AG08395 (cell line): ENCODE measurements at regions not wholly inside any gene's neighbourhood (a gene's known extent, or its start where the extent isn't known, plus 50 kb on each side); places are given as distances from the start of the nearest gene placed in this dataset.
A peak's percentile ranks its signal among the peaks of the same experiment; 100 is the strongest.

Experiments used
- DNase-seq: peaks from one replicate; pipeline ENCODE4 v3.0.0; 2012; ENCODE audit warnings: mixed read lengths, low spot score

GRCh38 chr15:94008104-94009074 lies 223.0 kb upstream of the MCTP2 start:
- no peak for DNase-seq

DNA sequence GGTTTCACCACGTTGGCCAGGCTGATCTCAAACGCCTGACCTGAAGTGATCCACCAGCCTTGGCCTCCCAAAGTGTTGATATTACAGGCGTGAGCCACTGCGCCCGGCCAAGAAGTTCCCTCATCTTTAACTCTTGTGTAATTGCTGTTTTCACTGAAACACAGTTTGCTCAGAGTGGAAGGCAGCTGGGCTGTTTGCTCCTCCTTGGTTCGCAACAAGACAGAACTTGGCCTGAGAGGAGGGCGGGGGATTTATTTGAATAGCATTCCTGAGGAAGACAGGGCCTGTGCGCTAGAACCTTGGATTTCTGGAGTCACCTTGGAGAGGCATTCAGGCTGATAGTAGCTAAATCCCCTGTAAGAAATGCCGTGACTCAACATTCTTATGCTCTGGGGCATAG lies 226.7 kb upstream of the MCTP2 start:
- DNase-seq: no peak

DNA sequence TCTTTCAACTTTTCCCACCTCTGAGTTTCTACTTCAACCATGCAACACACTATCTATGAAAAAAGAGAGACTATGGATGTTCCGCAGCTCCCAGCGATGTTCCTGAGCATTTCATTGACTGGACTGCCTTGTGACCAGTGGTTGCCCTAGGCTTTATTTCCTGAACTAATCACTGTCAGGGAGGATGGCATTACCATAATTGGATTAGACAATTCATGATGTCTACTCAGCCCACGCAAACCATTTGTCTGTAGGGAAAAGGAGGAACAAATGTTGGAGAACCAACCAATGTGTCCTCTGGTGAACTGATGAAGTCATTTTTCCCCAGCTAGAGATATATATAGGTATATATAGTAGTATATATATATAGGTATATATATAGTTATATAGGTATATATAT lies 229.3 kb upstream of the MCTP2 start:
- DNase-seq: no peak

- peak; percentile 27 for DNase-seq
Measured at GRCh38 chr15:94001255-94001801, 230.0 kb upstream of the MCTP2 start.

DNA sequence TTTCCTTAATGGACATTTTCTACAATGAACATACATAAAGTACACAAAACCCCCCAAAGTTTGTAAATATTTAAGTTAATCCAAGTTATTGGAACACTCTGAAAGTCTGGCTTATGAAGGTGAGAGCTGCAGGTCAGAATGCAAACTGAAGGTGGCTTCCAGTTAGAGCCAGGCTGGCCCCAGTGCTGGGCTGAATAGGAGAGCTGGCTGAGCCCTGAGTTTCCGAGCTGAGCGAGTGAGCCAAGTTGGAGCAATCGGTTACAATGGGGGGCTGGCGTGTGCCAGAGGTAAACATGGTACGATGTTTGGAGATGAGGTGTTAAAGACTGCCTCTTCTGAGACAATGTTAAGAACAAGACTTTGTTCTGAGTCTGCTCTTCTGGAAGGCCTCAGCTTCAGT lies 230.8 kb upstream of the MCTP2 start:
- DNase-seq: no peak

DNA sequence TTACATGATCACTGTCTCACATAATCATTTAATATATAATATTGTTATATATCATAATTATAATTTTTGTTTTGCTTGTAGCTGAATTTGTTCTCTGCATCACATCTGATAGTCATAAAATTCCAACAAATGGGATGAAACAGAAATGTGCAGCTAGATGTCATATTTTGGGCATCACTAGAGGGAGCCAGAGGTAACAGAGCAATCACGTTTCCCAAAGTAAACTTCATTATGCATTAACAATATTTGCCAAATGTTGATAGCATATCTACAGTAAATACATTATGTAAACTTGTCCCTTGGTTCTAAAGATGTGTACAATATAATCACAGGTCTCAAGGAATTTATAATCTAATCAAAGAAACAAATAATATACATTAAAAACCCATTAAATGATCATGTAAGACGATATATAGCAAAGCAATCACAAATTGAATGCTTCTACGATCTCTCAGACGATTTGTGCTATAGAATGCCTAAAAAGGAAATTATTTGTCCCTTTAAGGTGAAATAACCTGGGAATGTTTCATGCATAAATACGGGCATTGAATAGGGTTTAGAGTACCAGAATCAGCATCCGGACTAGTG lies 234.2 kb upstream of the MCTP2 start:
- DNase-seq: peak; percentile 57

DNA sequence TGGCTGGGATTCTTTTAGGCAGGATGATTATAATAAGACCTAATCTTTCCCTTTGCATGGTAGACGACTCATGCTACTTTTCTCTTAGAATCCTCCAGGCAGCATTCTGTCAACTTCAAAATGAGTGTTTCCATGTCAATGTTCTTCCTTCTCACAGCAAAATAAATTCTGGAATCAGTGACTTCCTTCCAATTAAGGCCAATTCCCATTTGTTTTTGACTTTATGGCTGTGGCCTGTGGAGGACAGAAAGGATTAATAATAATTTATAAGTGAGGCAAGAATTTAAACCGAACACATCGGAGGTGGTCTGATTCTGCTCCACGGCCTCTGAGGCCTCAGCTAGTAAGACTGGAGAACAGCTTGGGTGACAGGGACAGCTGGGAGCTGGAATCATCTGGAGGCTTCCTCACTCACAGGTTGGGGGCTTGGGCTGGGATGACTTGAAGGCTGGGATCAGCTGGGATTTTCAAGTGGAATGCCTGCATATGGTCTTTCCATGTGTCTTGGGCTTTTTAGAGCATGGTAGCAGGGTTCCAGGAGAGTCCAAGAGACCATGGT lies 241.8 kb upstream of the MCTP2 start:
- DNase-seq: no peak

- DNase-seq: no peak
Measured at GRCh38 chr15:93987068-93987467, 244.3 kb upstream of the MCTP2 start.

- no peak for DNase-seq
Measured at GRCh38 chr15:93986400-93986984, 244.9 kb upstream of the MCTP2 start.

DNA sequence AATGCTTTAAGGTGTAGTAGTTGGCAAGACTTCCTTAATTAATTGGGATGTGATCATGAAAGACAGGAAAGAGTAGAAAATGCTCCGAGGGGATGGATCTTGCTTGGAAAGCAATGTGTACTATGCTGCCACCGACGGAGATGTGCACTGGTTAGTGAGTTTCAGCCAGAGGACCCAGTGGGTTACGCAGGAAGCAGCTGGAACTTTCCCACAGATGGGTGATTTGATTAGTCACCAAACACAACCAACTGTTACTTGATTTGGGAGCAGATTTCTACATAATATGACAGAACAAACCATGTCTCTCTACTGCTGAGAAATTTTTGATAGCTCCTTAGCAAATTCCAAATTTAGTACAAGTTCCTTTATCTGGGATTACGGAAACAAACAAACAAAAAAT lies 245.4 kb upstream of the MCTP2 start:
- no peak for DNase-seq

GRCh38 chr15:93985176-93985575 lies 246.2 kb upstream of the MCTP2 start:
- no peak for DNase-seq

DNA sequence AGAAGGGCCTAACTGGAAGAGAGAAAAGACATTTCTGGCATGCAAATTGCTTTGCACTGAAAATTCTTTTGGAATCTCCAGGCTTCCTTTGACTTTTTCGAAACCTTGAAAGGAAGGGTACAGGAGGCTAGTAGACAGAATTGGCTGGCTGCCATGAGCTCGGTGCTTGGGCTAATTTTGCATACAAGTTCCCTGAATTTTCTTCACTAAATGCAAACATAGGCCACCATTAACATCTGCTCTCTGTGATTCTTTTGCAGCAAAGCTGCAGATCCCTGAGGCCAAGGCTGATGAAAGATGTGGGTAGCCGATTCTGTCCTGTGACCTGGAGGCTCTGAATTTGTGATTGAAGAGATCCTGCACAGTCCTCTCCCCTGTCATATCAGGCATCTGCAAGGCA lies 247.8 kb upstream of the MCTP2 start:
- no peak for DNase-seq

- DNase-seq: no peak
Measured at GRCh38 chr15:93982226-93982727, 249.1 kb upstream of the MCTP2 start.

DNA sequence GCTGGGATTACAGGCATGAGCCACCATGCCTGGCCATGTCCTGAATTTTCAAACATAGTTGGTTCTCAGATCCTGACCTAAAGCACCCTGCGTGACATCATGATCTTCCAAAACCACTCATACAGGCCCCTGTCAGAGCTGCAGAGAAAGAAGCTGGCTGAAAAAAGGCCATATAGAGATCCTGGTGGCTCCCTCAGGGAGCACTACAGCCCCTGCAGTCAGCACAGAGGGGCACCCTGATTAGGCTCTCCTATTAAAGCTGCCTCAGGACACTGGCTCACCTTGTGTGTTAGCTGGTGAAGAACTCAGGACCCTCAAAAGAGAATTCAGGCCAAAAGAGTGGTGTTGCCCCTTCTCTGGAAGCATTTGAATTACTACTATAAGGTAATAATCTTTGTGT lies 249.7 kb upstream of the MCTP2 start:
- no peak for DNase-seq

DNA sequence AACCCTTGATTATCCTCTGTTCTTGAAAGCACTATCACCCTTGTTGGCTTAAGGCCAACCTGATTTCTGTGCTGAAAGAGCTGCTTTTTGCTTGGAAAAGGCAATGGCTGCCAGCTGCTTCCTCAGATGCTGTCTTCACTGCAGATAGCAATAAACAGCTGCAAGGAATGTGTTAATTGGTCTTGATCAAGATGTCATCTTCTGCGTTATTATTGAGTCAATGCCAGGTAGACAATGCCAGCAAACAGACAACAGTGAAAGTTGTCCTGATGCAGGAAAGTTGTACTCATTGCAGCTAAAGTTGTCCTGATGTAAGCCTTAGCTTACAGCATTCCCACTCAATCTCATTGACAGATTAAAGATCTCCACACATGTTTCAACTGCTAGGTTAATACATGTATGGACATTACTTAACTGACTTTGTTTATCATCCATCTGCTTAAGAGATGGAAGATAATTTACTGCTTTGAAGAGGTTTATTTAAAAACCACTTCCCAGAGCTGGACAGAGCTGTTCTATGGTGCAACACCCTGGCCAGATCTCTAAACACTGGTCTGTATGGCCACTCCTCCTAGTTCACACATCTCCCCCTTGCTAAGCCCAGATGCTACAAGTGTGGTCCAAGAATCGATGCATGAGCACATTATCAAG lies 251.0 kb upstream of the MCTP2 start:
- no peak for DNase-seq

DNA sequence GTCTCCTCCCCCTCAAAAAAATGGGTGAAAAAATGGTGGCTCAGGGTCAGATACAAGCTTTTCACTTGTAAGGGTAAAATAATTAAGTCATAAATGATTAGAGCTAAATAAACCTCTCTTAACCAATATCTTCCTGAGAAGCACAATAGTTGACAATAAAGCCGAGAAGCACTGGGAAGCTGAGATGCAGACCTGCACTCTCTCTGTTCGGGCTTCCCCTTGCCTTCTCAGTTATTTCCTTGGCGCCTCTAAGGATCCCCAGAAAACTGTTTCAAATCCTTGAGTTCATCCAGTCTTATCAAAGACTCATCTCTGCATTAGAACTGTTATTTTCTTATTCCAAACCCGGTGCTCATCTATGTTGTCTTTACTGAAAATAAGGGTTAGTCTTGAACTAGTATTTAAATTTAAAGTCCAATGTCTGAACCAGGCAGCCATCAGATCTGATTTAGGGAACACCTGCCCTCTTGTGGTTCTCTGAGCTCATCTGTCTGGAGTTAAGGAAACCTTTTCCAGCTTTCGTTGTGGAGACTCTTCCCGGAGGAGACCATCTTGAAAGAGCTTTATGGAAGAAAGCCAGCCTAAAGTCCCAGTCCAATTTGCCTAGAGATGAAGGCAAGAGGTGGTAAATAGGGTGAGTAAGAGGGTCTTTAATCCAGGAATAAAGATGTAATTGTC lies 256.4 kb upstream of the MCTP2 start:
- DNase-seq: peak; percentile 70

GRCh38 chr15:93973287-93973686 lies 258.1 kb upstream of the MCTP2 start:
- no peak for DNase-seq

DNA sequence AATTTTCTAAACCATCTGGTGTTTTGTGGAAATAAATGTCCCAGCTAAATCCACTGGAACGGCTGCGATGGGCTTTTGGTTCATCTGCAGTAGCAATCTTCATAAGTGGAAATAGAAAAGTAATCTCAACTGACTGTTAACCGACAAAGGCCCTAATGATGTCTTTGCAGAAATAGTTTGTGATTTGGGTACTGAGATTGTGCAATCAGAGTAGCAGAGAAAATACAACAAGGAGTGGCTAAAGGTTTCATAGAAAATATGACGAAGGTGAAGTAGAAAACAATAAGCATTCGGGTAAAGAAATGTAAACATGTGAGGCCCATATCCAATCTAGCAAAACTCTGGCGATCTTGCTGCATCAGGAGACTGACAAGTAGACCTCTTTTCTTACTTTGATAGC lies 262.6 kb upstream of the MCTP2 start:
- DNase-seq: no peak

DNA sequence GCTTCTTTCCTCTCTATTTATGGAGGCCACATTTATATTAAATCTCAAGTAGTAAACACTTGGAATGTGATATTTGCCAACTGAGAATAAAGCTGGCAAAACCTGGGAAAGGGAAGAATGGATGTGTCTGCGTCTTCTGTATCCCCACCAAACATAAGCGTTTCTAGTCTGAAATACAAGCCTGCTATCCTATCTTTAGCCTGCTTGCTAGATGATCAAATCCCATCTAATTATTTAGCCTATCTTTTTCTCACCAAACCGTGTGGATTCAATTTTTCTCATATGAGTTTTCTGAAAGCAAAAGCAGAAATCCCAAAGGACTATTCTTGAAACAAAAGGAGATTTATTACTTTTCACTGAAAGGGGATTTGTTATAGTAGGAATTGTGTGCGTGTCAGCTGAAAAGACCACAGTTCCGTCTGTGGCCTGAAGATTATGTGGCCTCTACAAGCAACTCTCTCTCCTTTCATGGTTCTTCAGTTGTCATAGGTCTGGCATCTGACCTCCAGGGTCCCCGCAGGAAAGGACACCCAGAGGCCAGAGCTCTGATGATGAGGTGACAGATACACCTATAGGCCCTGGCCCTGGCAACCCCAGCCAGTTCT lies 266.0 kb upstream of the MCTP2 start:
- no peak for DNase-seq

- DNase-seq: no peak
Measured at GRCh38 chr15:93954985-93955571, 276.3 kb upstream of the MCTP2 start.
